H9 (cell line): ENCODE measurements at regions not wholly inside any gene's neighbourhood (a gene's known extent, or its start where the extent isn't known, plus 50 kb on each side); places are given as distances from the start of the nearest gene placed in this dataset.

ENCODE experiments used
- DNase-seq: peaks from one replicate; pipeline ENCODE4 v3.0.0-alpha.2; 2017
- H2AFZ ChIP-seq: one replicate; pipeline ENCODE4 v1.6.1; 2013; ENCODE audit warnings: mild to moderate bottlenecking, low read length, control low read depth, moderate library complexity
- H2AK5ac ChIP-seq: 2 replicates; pipeline ENCODE4 v1.6.1; 2013; ENCODE audit warnings: low read length, control low read depth, mixed read lengths; ENCODE audit not compliant: insufficient read length
- H2BK120ac ChIP-seq: one replicate; pipeline ENCODE4 v1.6.1; 2013; ENCODE audit warnings: low read depth, mild to moderate bottlenecking, low read length, control low read depth, inconsistent platforms; ENCODE audit not compliant: poor library complexity, severe bottlenecking
- H2BK12ac ChIP-seq: 2 replicates; pipeline ENCODE4 v1.6.1; 2013; ENCODE audit warnings: low read length, control low read depth, mixed read lengths, low read depth; ENCODE audit not compliant: insufficient read length
- H2BK15ac ChIP-seq: 2 replicates; pipeline ENCODE4 v1.6.1; 2013; ENCODE audit warnings: low read depth, low read length, control low read depth
- H2BK20ac ChIP-seq: one replicate; pipeline ENCODE4 v1.6.1; 2013; ENCODE audit warnings: low read depth, mild to moderate bottlenecking, low read length, control low read depth, inconsistent platforms; ENCODE audit not compliant: poor library complexity, severe bottlenecking
- H2BK5ac ChIP-seq: 2 replicates; pipeline ENCODE4 v1.6.1; 2013; ENCODE audit warnings: low read length, control low read depth, mixed read lengths; ENCODE audit not compliant: insufficient read length
- H3K14ac ChIP-seq: 2 replicates; pipeline ENCODE4 v1.6.1; 2013; ENCODE audit warnings: low read length, control low read depth; ENCODE audit not compliant: insufficient read depth
- H3K18ac ChIP-seq: 2 replicates; pipeline ENCODE4 v1.6.1; 2013; ENCODE audit warnings: low read depth, mild to moderate bottlenecking, mixed read lengths, low read length, control low read depth; ENCODE audit not compliant: insufficient read length
- H3K23ac ChIP-seq: 2 replicates; pipeline ENCODE4 v1.6.1; 2013; ENCODE audit warnings: low read length, control low read depth, mixed read lengths, low read depth; ENCODE audit not compliant: insufficient read length
- H3K23me2 ChIP-seq: 2 replicates; pipeline ENCODE4 v1.6.1; 2013; ENCODE audit warnings: low read depth, mild to moderate bottlenecking, mixed read lengths, low read length, control low read depth; ENCODE audit not compliant: insufficient read length, poor library complexity, severe bottlenecking
- H3K27ac ChIP-seq: 2 replicates; pipeline ENCODE4 v1.5.1; 2013; ENCODE audit warnings: low read length, control low read depth, mixed read lengths, low read depth; ENCODE audit not compliant: insufficient read length
- H3K27me3 ChIP-seq: 2 replicates; pipeline ENCODE4 v1.6.1; 2013; ENCODE audit warnings: low read length, control low read depth, inconsistent platforms; ENCODE audit not compliant: insufficient read depth
- H3K4ac ChIP-seq: 2 replicates; pipeline ENCODE4 v1.6.1; 2013; ENCODE audit warnings: low read depth, mild to moderate bottlenecking, control low read depth, inconsistent platforms, low read length, moderate library complexity
- H3K4me1 ChIP-seq: 2 replicates; pipeline ENCODE4 v1.6.1; 2013; ENCODE audit warnings: low read length, control low read depth, inconsistent platforms; ENCODE audit not compliant: insufficient read depth
- H3K4me2 ChIP-seq: 2 replicates; pipeline ENCODE4 v1.6.1; 2013; ENCODE audit warnings: low read length, control low read depth, mixed read lengths; ENCODE audit not compliant: insufficient read length, insufficient read depth
- H3K56ac ChIP-seq: 2 replicates; pipeline ENCODE4 v1.6.1; 2013; ENCODE audit warnings: low read depth, mild to moderate bottlenecking, mixed read lengths, low read length, control low read depth; ENCODE audit not compliant: insufficient read length
- H3K79me1 ChIP-seq: 2 replicates; pipeline ENCODE4 v1.6.1; 2013; ENCODE audit warnings: low read depth, mild to moderate bottlenecking, moderate library complexity, low read length, control low read depth, inconsistent platforms; ENCODE audit not compliant: insufficient read depth, poor library complexity, severe bottlenecking
- H3K79me2 ChIP-seq: 2 replicates; pipeline ENCODE4 v1.6.1; 2013; ENCODE audit warnings: low read length, control low read depth, inconsistent platforms; ENCODE audit not compliant: insufficient read depth
- H3K9ac ChIP-seq: 2 replicates; pipeline ENCODE4 v1.6.1; 2013; ENCODE audit warnings: low read length, control low read depth, mixed read lengths; ENCODE audit not compliant: insufficient read length; ENCODE audit errors: extremely low read depth
- H3K9me3 ChIP-seq: one replicate; pipeline ENCODE4 v1.6.1; 2013; ENCODE audit warnings: low read depth, low read length, inconsistent platforms; ENCODE audit not compliant: control insufficient read depth
- H3T11ph ChIP-seq: one replicate; pipeline ENCODE4 v1.6.1; 2013; ENCODE audit warnings: mild to moderate bottlenecking, low read length, control low read depth, inconsistent platforms
- H4K20me1 ChIP-seq: one replicate; pipeline ENCODE4 v1.6.1; 2013; ENCODE audit not compliant: control insufficient read depth, insufficient read length, insufficient read depth
- H4K5ac ChIP-seq: 2 replicates; pipeline ENCODE4 v1.6.1; 2013; ENCODE audit warnings: low read depth, mild to moderate bottlenecking, mixed read lengths, low read length, control low read depth; ENCODE audit not compliant: insufficient read length
- H4K8ac ChIP-seq: replicated peaks from 2 replicates; pipeline ENCODE4 v1.6.1; 2013; ENCODE audit warnings: low read length, control low read depth, mixed read lengths, low read depth; ENCODE audit not compliant: insufficient read length
- H4K91ac ChIP-seq: 2 replicates; pipeline ENCODE4 v1.6.1; 2013; ENCODE audit warnings: low read depth, mild to moderate bottlenecking, moderate library complexity, mixed read lengths, low read length, control low read depth; ENCODE audit not compliant: insufficient read length
- H3K27ac Mint-ChIP-seq, 3 experiments: 2 replicates in 2 of 3; 3 replicates in 1 of 3; pipeline ENCODE4 v1.8.0; 2020 to 2021; ENCODE audit warnings: mixed read lengths in 3 of 3, mild to moderate bottlenecking in 1 of 3, moderate library complexity in 1 of 3
- H3K27me3 Mint-ChIP-seq: 2 replicates; pipeline ENCODE4 v1.8.0; 2021; ENCODE audit warnings: low read depth, mild to moderate bottlenecking, moderate library complexity, mixed read lengths
- H3K36me3 Mint-ChIP-seq, 3 experiments: 2 replicates in 2 of 3; 3 replicates in 1 of 3; pipeline ENCODE4 v1.8.0; 2020 to 2021; ENCODE audit warnings: low read depth in 3 of 3, mixed read lengths in 3 of 3; ENCODE audit not compliant: insufficient read depth in 1 of 3
- H3K4me1 Mint-ChIP-seq, 2 experiments: 2 replicates each; pipeline ENCODE4 v1.8.0; 2020; ENCODE audit warnings: mixed read lengths in 2 of 2
- H3K4me3 Mint-ChIP-seq, 2 experiments: 2 replicates in 1 of 2; 3 replicates in 1 of 2; pipeline ENCODE4 v1.8.0; 2020 to 2021; ENCODE audit warnings: mild to moderate bottlenecking in 2 of 2, mixed read lengths in 2 of 2, moderate library complexity in 1 of 2
- H3K9me3 Mint-ChIP-seq, 2 experiments: 2 replicates in 1 of 2; 3 replicates in 1 of 2; pipeline ENCODE4 v1.8.0; 2020; ENCODE audit warnings: mild to moderate bottlenecking in 2 of 2, mixed read lengths in 2 of 2, moderate library complexity in 1 of 2
- WGBS: extraction: QIAGEN DNeasy Blood & Tissue Kit; methylation state at CpG from one replicate; pipeline ENCODE4 v1.1.7; 2013; ENCODE audit warnings: missing lambda C conversion rate, low lambda C conversion rate, mixed read lengths; ENCODE audit not compliant: insufficient read length; ENCODE audit errors: extremely low coverage; 5-methylcytosine and 5-hydroxymethylcytosine counted together
- TF ChIP-seq, protein P1 (sequence below): fragments of 200-600 bp; sonication (generic); conservative IDR thresholded peaks from 3 replicates; pipeline ENCODE4 v1.8.0; 2021; ENCODE audit warnings: antibody characterized with exemption, mild to moderate bottlenecking

- Histone ChIP-seq H4K20me1 (no peaks in the 10 kb centered on the region), H3K23me2 (no peaks in the 10 kb centered on the region), H2AK5ac (no peak overlapping the region), H3K27me3 (no peaks in the 10 kb centered on the region), H2BK12ac (no peak overlapping the region), H2BK5ac (no peak overlapping the region), H3T11ph (no peak overlapping the region), H3K23ac (no peak overlapping the region), H3K14ac (no peak overlapping the region; the same call in 1 of the 2 replicates), H2BK15ac (no peak overlapping the region), H3K9ac (no peak overlapping the region), H3K9me3 (no peaks in the 10 kb centered on the region), H3K56ac (no peak overlapping the region), H3K18ac (no peak overlapping the region), H3K27ac (no peak overlapping the region), H4K5ac (no peak overlapping the region), H3K4me2 (no peak overlapping the region), H3K4me1 (no peaks in the 10 kb centered on the region), H2BK120ac (no peak overlapping the region), H2AFZ (no peak overlapping the region), H3K79me2 (no peaks in the 10 kb centered on the region), H3K79me1 (no peaks in the 10 kb centered on the region), H2BK20ac (no peak overlapping the region), H3K4ac (no peak overlapping the region), H4K8ac (no peak overlapping the region), H4K91ac (no peak overlapping the region)
- Mint-ChIP-seq H3K27me3 (peaks cover 5% of the 10 kb centered on the region), H3K36me3 (peaks cover 0 to 3% (median 0%) of the 10 kb centered on the region in 3 experiments; a peak in 1 of 7 replicates), H3K4me1 (no peaks in the 10 kb centered on the region), H3K9me3 (peaks cover 7 to 8% of the 10 kb centered on the region in 2 experiments; a peak in 3 of 5 replicates), H3K27ac (no peak overlapping the region), H3K4me3 (no peak overlapping the region)
- no CpG with 5 or more reads among the region's 2 CpGs for WGBS
- TF ChIP-seq, protein P1, sequence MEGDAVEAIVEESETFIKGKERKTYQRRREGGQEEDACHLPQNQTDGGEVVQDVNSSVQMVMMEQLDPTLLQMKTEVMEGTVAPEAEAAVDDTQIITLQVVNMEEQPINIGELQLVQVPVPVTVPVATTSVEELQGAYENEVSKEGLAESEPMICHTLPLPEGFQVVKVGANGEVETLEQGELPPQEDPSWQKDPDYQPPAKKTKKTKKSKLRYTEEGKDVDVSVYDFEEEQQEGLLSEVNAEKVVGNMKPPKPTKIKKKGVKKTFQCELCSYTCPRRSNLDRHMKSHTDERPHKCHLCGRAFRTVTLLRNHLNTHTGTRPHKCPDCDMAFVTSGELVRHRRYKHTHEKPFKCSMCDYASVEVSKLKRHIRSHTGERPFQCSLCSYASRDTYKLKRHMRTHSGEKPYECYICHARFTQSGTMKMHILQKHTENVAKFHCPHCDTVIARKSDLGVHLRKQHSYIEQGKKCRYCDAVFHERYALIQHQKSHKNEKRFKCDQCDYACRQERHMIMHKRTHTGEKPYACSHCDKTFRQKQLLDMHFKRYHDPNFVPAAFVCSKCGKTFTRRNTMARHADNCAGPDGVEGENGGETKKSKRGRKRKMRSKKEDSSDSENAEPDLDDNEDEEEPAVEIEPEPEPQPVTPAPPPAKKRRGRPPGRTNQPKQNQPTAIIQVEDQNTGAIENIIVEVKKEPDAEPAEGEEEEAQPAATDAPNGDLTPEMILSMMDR = no peak
- no peak for DNase-seq
Measured at GRCh38 chr2:237177986-237178385, 92.3 kb downstream of the COPS8 start.
